ENCODE measurements at regions not wholly inside any gene's neighbourhood (a gene's known extent, or its start where the extent isn't known, plus 50 kb on each side); places are given as distances from the start of the nearest gene placed in this dataset.

- H3K4me2 ChIP-seq: no peak overlapping the region
- no peaks in the 10 kb centered on the region for H3K79me2 ChIP-seq
- H3K27me3 ChIP-seq: no peaks in the 10 kb centered on the region
- TF ChIP-seq CTCF (IDR thresholded peaks at IDR 0.05; ENCODE audit: poor library complexity) (no peak), EZH2phosphoT487 (IDR thresholded peaks at IDR 0.05; ENCODE audit: low read depth, severe bottlenecking, unreplicated experiment) (no peak), EZH2 (IDR thresholded peaks at IDR 0.05; ENCODE audit: borderline replicate concordance) (no peak)
- H3K9me2 ChIP-seq (replicated peaks; ENCODE audit: insufficient read depth): no peaks in the 10 kb centered on the region
- 0% methylated on average over 1 of the region's 1 CpG for WGBS (ENCODE audit: low lambda C conversion rate, missing lambda C conversion rate)
- H3K4me3 ChIP-seq: no peak overlapping the region
- no peaks in the 10 kb centered on the region for H3K4me1 ChIP-seq (ENCODE audit: insufficient read depth)
- H2AFZ ChIP-seq: no peak overlapping the region
- no peak for DNase-seq (ENCODE audit: low spot score)
- no peak overlapping the region for H3K27ac ChIP-seq
- H3K36me3 ChIP-seq (replicated peaks; ENCODE audit: insufficient read depth, low read depth): no peaks in the 10 kb centered on the region
- no peaks in the 10 kb centered on the region for H3K9me3 ChIP-seq (ENCODE audit: low read depth)
- no peaks in the 10 kb centered on the region for H4K20me1 ChIP-seq (ENCODE audit: insufficient read depth, poor library complexity, severe bottlenecking)
Observed at GRCh38 chr9:108698801-108699200, 157.0 kb downstream of the ACTL7B start.

DNA sequence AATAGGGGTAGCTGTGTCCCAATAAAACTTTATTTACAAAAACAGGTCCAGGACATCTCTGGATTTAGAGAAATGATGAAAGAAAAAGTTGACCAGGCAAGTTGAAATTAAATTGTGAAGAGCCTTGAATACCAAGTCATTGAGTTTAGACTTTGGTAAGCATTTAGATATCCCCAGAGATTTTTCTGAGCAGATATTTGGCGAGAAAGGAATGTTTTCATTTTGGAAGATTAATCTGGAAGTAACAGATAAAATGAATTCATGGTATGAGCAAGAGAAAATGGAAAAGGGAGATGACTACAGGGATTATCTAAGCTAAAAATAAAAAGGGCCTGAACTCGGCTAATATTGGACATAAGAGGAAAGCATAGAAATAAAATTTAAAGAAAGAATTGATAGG is 157.6 kb downstream of the ACTL7B start:
- no peak overlapping the region for H2AFZ ChIP-seq
- H3K4me2 ChIP-seq: no peak overlapping the region
- H4K20me1 ChIP-seq (ENCODE audit: insufficient read depth, poor library complexity, severe bottlenecking): no peaks in the 10 kb centered on the region
- no peak overlapping the region for H3K27ac ChIP-seq
- 81% methylated on average over 2 of the region's 2 CpGs for WGBS (ENCODE audit: low lambda C conversion rate, missing lambda C conversion rate)
- H3K79me2 ChIP-seq: no peaks in the 10 kb centered on the region
- no peak for DNase-seq (ENCODE audit: low spot score)
- no peaks in the 10 kb centered on the region for H3K9me2 ChIP-seq (replicated peaks; ENCODE audit: insufficient read depth)
- no peaks in the 10 kb centered on the region for H3K36me3 ChIP-seq (replicated peaks; ENCODE audit: insufficient read depth, low read depth)
- no peaks in the 10 kb centered on the region for H3K4me1 ChIP-seq (ENCODE audit: insufficient read depth)
- no peak for TF ChIP-seq EZH2 (IDR thresholded peaks at IDR 0.05; ENCODE audit: borderline replicate concordance)
- no peak for TF ChIP-seq EZH2phosphoT487 (IDR thresholded peaks at IDR 0.05; ENCODE audit: low read depth, severe bottlenecking, unreplicated experiment)
- no peak for TF ChIP-seq CTCF (IDR thresholded peaks at IDR 0.05; ENCODE audit: poor library complexity)
- no peak overlapping the region for H3K4me3 ChIP-seq
- H3K9me3 ChIP-seq (ENCODE audit: low read depth): no peaks in the 10 kb centered on the region
- H3K27me3 ChIP-seq: no peaks in the 10 kb centered on the region

GRCh38 chr9:108696156-108696555 is 159.6 kb downstream of the ACTL7B start:
- no peak for TF ChIP-seq CTCF (IDR thresholded peaks at IDR 0.05; ENCODE audit: poor library complexity)
- TF ChIP-seq EZH2phosphoT487 (IDR thresholded peaks at IDR 0.05; ENCODE audit: low read depth, severe bottlenecking, unreplicated experiment): no peak
- TF ChIP-seq EZH2 (IDR thresholded peaks at IDR 0.05; ENCODE audit: borderline replicate concordance): no peak
- Histone ChIP-seq H4K20me1 (ENCODE audit: insufficient read depth, poor library complexity, severe bottlenecking) (no peaks in the 10 kb centered on the region), H3K9me2 (replicated peaks; ENCODE audit: insufficient read depth) (no peaks in the 10 kb centered on the region), H3K4me3 (no peak overlapping the region), H3K27me3 (no peaks in the 10 kb centered on the region), H2AFZ (no peak overlapping the region), H3K4me2 (no peak overlapping the region), H3K79me2 (no peaks in the 10 kb centered on the region), H3K27ac (no peak overlapping the region), H3K4me1 (ENCODE audit: insufficient read depth) (no peaks in the 10 kb centered on the region), H3K9me3 (ENCODE audit: low read depth) (no peaks in the 10 kb centered on the region), H3K36me3 (replicated peaks; ENCODE audit: insufficient read depth, low read depth) (no peaks in the 10 kb centered on the region)
- DNase-seq (ENCODE audit: low spot score): no peak
- 86% methylated on average over 3 of the region's 3 CpGs for WGBS (ENCODE audit: low lambda C conversion rate, missing lambda C conversion rate)

DNA sequence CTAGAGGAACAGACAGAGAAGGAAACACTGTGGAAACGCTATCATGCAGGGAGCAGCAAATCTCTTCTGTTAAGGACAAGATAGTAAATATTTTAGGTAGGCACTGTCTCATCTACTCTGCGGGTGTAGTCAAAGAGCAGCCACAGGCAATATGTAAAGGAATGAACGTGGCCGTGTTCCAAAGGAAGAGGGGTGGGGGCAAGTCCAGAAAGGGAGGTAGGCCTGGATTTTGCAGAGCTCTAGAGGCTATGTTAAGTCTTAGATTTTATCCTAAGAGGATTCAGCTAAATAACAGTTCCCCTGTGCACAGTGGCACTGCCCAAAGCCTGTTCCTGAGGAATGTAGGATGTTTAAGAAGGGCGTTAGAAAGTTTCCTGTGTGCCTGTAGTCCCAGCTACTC is 161.6 kb downstream of the ACTL7B start:
- no peaks in the 10 kb centered on the region for H3K4me1 ChIP-seq (ENCODE audit: insufficient read depth)
- no peaks in the 10 kb centered on the region for H3K79me2 ChIP-seq
- H3K27me3 ChIP-seq: no peaks in the 10 kb centered on the region
- no peaks in the 10 kb centered on the region for H3K9me3 ChIP-seq (ENCODE audit: low read depth)
- H2AFZ ChIP-seq: no peak overlapping the region
- no peaks in the 10 kb centered on the region for H3K36me3 ChIP-seq (replicated peaks; ENCODE audit: insufficient read depth, low read depth)
- no peaks in the 10 kb centered on the region for H4K20me1 ChIP-seq (ENCODE audit: insufficient read depth, poor library complexity, severe bottlenecking)
- H3K9me2 ChIP-seq (replicated peaks; ENCODE audit: insufficient read depth): no peaks in the 10 kb centered on the region
- TF ChIP-seq EZH2phosphoT487 (IDR thresholded peaks at IDR 0.05; ENCODE audit: low read depth, severe bottlenecking, unreplicated experiment) (no peak), EZH2 (IDR thresholded peaks at IDR 0.05; ENCODE audit: borderline replicate concordance) (no peak), CTCF (IDR thresholded peaks at IDR 0.05; ENCODE audit: poor library complexity) (no peak)
- no peak overlapping the region for H3K27ac ChIP-seq
- no peak overlapping the region for H3K4me3 ChIP-seq
- no peak overlapping the region for H3K4me2 ChIP-seq
- 52% methylated on average over 5 of the region's 5 CpGs for WGBS (ENCODE audit: low lambda C conversion rate, missing lambda C conversion rate)
- DNase-seq (ENCODE audit: low spot score): no peak
